ENCODE measurements at regions not wholly inside any gene's neighbourhood (a gene's known extent, or its start where the extent isn't known, plus 50 kb on each side); places are given as distances from the start of the nearest gene placed in this dataset.

GRCh38 chr15:96807361-96807760, 476.9 kb downstream of the NR2F2 start:
- no peak overlapping the region for H2AFZ ChIP-seq (ENCODE audit: low read depth)
- no peak overlapping the region for H3K4me3 ChIP-seq (IDR thresholded peaks at IDR 0.05; ENCODE audit: insufficient read depth, low read depth, low read length)
- H3K4me2 ChIP-seq: no peak overlapping the region
- no peaks in the 10 kb centered on the region for H4K20me1 ChIP-seq (ENCODE audit: insufficient read depth)
- H3K9ac ChIP-seq: no peak overlapping the region
- H3K27ac ChIP-seq: no peak overlapping the region
- H3K79me2 ChIP-seq (ENCODE audit: insufficient read depth, low read depth): no peaks in the 10 kb centered on the region
- H3K27me3 ChIP-seq (ENCODE audit: insufficient read depth, low read depth): no peaks in the 10 kb centered on the region
- no peak for TF ChIP-seq CTCF (conservative IDR thresholded peaks at IDR 0.05; ENCODE audit: low read depth, low read length)
- no peaks in the 10 kb centered on the region for H3K4me1 ChIP-seq (ENCODE audit: low read depth, poor library complexity, severe bottlenecking)
- H3K36me3 ChIP-seq (ENCODE audit: insufficient read depth): no peaks in the 10 kb centered on the region

GRCh38 chr15:96817900-96818299, 487.4 kb downstream of the NR2F2 start:
- Histone ChIP-seq H3K4me1 (ENCODE audit: low read depth, poor library complexity, severe bottlenecking) (no peaks in the 10 kb centered on the region), H2AFZ (ENCODE audit: low read depth) (no peak overlapping the region), H3K27ac (no peak overlapping the region)

GRCh38 chr15:96818861-96819260, 488.4 kb downstream of the NR2F2 start:
- Histone ChIP-seq H3K4me2 (no peak overlapping the region), H3K4me3 (IDR thresholded peaks at IDR 0.05; ENCODE audit: insufficient read depth, low read depth, low read length) (no peak overlapping the region), H3K79me2 (ENCODE audit: insufficient read depth, low read depth) (no peaks in the 10 kb centered on the region), H3K9ac (no peak overlapping the region), H3K4me1 (ENCODE audit: low read depth, poor library complexity, severe bottlenecking) (no peaks in the 10 kb centered on the region), H4K20me1 (ENCODE audit: insufficient read depth) (no peaks in the 10 kb centered on the region), H3K36me3 (ENCODE audit: insufficient read depth) (no peaks in the 10 kb centered on the region), H3K27me3 (ENCODE audit: insufficient read depth, low read depth) (no peaks in the 10 kb centered on the region), H3K27ac (no peak overlapping the region), H2AFZ (ENCODE audit: low read depth) (no peak overlapping the region)
- no peak for TF ChIP-seq CTCF (conservative IDR thresholded peaks at IDR 0.05; ENCODE audit: low read depth, low read length)

More at GRCh38 chr15:96817900-96818299, 487.4 kb downstream of the NR2F2 start:
- Histone ChIP-seq H3K36me3 (ENCODE audit: insufficient read depth) (no peaks in the 10 kb centered on the region), H3K4me2 (no peak overlapping the region), H4K20me1 (ENCODE audit: insufficient read depth) (no peaks in the 10 kb centered on the region), H3K79me2 (ENCODE audit: insufficient read depth, low read depth) (no peaks in the 10 kb centered on the region), H3K9ac (no peak overlapping the region), H3K4me3 (IDR thresholded peaks at IDR 0.05; ENCODE audit: insufficient read depth, low read depth, low read length) (no peak overlapping the region), H3K27me3 (ENCODE audit: insufficient read depth, low read depth) (no peaks in the 10 kb centered on the region)
- no peak for TF ChIP-seq CTCF (conservative IDR thresholded peaks at IDR 0.05; ENCODE audit: low read depth, low read length)

GRCh38 chr15:96827981-96828380, 497.5 kb downstream of the NR2F2 start:
- Histone ChIP-seq H3K4me1 (ENCODE audit: low read depth, poor library complexity, severe bottlenecking) (no peaks in the 10 kb centered on the region), H2AFZ (ENCODE audit: low read depth) (no peak overlapping the region)

More at GRCh38 chr15:96827981-96828380, 497.5 kb downstream of the NR2F2 start:
- Histone ChIP-seq H3K79me2 (ENCODE audit: insufficient read depth, low read depth) (no peaks in the 10 kb centered on the region), H3K9ac (no peak overlapping the region), H3K36me3 (ENCODE audit: insufficient read depth) (no peaks in the 10 kb centered on the region), H4K20me1 (ENCODE audit: insufficient read depth) (no peaks in the 10 kb centered on the region), H3K27ac (no peak overlapping the region), H3K4me3 (IDR thresholded peaks at IDR 0.05; ENCODE audit: insufficient read depth, low read depth, low read length) (no peak overlapping the region), H3K4me2 (no peak overlapping the region), H3K27me3 (ENCODE audit: insufficient read depth, low read depth) (no peaks in the 10 kb centered on the region)
- TF ChIP-seq CTCF (conservative IDR thresholded peaks at IDR 0.05; ENCODE audit: low read depth, low read length): no peak

Data from KMS-11 (cell line).